Left forelimb (tissue), 1 donor: ENCODE measurements at regions not wholly inside any gene's neighbourhood (a gene's known extent, or its start where the extent isn't known, plus 50 kb on each side); places are given as distances from the start of the nearest gene placed in this dataset.

Experiments
- DNase-seq: peaks from one replicate; pipeline ENCODE4 v3.0.0-alpha.2; 2018; ENCODE audit warnings: low spot score

- DNase-seq, result no peak
Observed at GRCh38 chr15:25233766-25234350, 205.0 kb downstream of the UBE3A start.

GRCh38 chr15:25234831-25235230 is 204.0 kb downstream of the UBE3A start:
- DNase-seq, result no peak

- DNase-seq, result no peak
Observed at GRCh38 chr15:25235391-25235790, 203.4 kb downstream of the UBE3A start.

DNA sequence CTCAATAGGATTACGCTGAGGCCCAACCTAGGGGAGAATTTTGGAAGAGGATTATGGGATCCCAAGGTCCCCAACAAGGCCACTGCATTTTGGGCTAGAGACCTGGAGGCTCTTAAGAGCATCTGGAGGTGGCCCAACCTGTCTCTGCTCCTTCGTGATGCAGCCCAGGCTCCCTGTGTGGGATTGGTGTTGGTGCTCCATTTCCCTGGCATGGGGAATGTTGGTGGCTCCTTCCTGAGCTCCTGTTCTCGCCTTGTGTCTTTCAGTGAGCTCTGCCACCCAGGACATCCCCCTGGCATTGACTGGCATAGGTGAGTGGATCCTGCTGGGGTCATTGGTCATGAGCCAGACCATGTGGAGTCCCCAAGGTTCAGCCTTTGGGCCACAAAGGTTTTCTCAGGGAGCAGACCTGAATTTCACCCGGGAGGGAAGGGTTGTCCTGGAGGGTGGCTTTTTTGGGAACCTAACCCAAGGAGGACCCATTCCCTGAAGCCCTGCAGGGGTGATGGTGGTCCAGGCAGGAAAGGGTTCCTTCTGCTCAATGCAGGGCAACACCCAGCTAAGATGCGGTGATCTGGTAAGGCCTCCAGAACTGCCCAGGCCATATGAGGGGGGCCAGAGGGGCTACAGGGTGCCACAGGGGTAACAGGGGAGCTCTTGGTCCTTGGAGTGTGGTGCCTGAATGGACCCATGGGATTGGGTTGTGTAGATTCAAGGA is 202.5 kb downstream of the UBE3A start:
- no peak for DNase-seq

GRCh38 chr15:25236861-25237155 is 202.0 kb downstream of the UBE3A start:
- no peak for DNase-seq

GRCh38 chr15:25237291-25237978 is 201.4 kb downstream of the UBE3A start:
- no peak for DNase-seq

DNA sequence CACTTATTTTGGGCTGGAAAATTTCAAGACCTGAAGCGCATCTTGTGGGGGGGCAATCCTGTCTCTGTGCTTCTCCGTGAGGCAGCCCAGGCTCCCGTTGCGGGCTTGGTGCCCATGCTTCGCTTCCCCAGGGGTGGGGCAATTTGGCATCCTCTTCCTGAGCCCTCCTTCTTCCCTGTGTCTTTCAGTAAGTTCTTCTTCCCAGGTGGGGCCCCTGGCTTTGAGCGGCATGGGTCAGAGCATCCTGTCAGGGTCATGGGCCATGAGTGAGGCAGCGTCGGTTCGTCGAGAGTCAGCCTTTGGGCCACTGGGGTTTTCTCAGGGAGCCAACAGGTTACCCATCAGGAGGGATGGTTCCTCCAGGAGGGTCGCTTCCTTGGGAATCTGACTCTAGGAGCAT is 200.7 kb downstream of the UBE3A start:
- DNase-seq, result no peak

- DNase-seq, result no peak
Observed at GRCh38 chr15:25238716-25239470, 199.9 kb downstream of the UBE3A start.

GRCh38 chr15:25239471-25240345 is 199.1 kb downstream of the UBE3A start:
- DNase-seq, result no peak

GRCh38 chr15:25240461-25241021 is 198.3 kb downstream of the UBE3A start:
- DNase-seq, result no peak

DNA sequence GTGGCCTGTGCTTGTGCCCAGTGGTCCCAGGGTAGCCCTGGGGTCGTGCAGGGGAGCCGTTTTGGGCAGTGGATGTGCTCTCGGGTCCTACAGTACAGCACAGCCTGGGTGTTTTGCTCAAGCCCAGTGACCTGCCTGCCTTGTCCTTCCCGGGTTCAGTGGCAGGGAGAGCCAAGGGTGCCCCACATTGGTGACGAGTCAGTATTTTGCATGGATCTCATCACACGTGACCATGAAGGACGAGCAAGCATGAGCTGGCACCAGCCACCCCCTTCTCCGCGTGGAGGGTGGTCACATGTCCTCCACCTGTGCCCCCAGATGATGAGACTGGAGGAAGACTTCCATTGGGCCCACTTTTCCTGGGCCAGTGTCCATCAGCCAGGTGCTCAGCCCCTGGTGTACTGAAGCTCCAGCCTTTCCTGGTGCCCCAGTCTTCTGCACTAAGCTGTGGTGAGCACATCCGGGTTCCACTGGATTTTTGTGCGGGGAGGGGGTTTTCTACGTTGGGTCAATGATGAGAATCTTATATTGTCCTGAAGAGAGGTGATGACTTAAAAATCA is 197.5 kb downstream of the UBE3A start:
- DNase-seq, result peak; percentile 47

GRCh38 chr15:25242166-25242879 is 196.5 kb downstream of the UBE3A start:
- DNase-seq, result peak; percentile 48

GRCh38 chr15:25242957-25243799 is 195.6 kb downstream of the UBE3A start:
- peak; percentile 20 for DNase-seq

DNA sequence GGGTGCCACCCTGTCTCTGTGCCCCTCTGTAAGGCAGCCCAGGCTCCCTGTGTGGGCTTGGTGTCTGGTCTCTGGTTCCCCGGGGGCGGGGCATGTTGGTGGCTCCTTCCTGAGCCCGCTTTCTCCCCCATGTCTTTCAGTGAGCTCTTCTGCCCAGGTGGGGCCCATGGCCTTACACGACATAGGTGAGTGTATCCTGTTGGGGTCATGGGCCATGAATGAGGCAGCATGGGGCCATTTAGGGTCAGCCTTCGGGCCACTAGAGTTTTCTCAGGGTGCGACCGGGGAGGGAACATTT is 195.1 kb downstream of the UBE3A start:
- DNase-seq, result peak; percentile 37

DNA sequence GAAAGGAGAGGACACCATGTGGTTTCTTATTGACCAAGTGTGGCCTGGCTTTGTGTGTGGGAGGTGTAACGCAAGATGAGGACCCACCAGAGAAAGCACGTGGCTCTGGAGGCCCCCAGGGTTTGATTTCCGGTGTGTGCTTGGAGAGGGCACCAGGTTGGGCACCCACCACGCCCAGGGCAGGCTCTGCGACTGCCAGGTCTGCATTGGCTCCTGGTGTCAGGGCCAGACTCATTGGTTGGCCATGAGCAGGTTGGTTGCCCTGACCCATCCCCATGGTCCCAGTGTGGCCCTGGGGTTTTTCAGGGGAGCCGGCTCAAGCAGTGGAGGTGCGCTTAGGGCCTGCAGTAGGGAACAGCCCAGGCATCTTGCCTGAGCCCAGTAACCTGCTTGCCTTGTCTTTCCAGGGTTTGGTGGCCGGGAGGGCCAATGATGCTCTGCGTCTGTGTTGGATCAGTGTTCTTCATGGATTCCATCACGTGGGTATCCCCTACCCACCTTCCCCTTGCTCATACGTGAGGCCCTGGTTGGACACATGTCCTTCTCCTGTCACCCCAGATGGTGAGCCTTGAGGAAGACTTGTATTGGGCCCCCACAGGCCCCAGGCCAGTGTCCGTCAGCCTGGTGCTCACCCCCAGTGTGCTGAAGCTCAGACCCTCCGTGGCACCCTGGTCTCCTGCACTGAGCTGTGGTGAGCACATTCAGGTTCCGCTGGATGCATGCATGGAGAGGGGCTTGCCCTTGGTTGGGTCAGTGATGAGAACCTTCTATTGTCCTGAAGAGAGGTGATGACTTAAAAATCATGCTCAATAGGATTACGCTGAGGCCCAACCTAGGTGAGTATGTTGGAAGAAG is 193.9 kb downstream of the UBE3A start:
- DNase-seq, result peak; percentile 48

DNA sequence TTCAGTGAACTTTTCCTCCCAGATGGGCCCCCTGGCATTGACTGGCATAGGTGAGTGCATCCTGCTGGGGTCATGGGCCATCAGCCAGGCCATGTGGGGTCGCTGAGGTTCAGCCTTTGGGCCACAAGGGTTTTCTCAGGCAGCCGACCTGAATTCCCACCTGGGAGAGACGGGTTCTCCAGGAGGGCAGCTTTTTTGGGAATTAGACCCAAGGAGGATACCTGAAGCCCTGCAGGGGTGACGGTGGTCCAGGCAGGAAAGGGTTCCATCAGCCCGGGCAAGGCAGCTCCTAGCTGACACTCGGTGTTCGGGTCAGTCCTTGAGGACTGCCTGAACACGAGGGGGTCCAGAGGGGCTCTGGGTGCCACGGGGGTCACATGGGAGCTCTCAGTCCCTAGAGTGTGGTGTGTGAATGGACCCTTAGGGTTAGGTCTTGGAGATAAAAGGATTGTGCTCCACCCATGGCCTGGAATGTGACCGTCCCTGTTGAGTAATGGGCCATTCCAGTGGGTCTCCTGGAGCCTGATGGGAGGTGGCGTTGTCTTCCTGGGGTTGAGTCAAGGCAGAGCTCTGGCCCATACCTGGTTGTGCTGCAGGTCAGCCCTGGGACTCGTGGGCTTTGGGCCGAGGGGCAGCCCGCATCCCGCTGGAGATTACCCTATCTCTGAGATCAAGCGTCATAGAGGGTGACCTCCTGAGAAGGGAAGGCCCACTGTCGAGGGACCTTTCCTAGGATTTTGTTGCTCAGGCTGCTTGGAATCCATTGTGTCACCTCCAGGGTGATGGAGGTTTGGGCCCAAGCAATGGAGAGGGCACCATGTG is 192.8 kb downstream of the UBE3A start:
- peak; percentile 36 for DNase-seq

GRCh38 chr15:25246641-25247406 is 192.0 kb downstream of the UBE3A start:
- DNase-seq, result peak; percentile 51
